HepG2 (cell line): ENCODE measurements at regions not wholly inside any gene's neighbourhood (a gene's known extent, or its start where the extent isn't known, plus 50 kb on each side); places are given as distances from the start of the nearest gene placed in this dataset.

Source experiments
- EZH2 ChIP-seq: conservative IDR thresholded peaks from 2 replicates; pipeline ENCODE4 v1.6.1; 2012; ENCODE audit warnings: mild to moderate bottlenecking, low read depth, low read length, moderate library complexity
- SKIL ChIP-seq: sonication (generic); formaldehyde crosslinking; IDR thresholded peaks from 2 replicates; pipeline ENCODE4 v1.8.0; 2022; ENCODE audit warnings: missing genetic modification reagents, mild to moderate bottlenecking, moderate library complexity, borderline replicate concordance
- ZNF329 ChIP-seq: sonication (generic); formaldehyde crosslinking; IDR thresholded peaks from 2 replicates; pipeline ENCODE4 v1.9.0; 2021; ENCODE audit warnings: low read depth, mild to moderate bottlenecking, missing genetic modification reagents
- ZNF543 ChIP-seq: sonication (generic); formaldehyde crosslinking; IDR thresholded peaks from 2 replicates; pipeline ENCODE4 v1.4.0; 2020; ENCODE audit warnings: mild to moderate bottlenecking, missing genetic modification reagents
- TF ChIP-seq, protein P1 (sequence below): sonication (generic); formaldehyde crosslinking; IDR thresholded peaks from 2 replicates; pipeline ENCODE4 v1.4.0; 2020; ENCODE audit warnings: missing genetic modification reagents

- TF ChIP-seq, protein P1, sequence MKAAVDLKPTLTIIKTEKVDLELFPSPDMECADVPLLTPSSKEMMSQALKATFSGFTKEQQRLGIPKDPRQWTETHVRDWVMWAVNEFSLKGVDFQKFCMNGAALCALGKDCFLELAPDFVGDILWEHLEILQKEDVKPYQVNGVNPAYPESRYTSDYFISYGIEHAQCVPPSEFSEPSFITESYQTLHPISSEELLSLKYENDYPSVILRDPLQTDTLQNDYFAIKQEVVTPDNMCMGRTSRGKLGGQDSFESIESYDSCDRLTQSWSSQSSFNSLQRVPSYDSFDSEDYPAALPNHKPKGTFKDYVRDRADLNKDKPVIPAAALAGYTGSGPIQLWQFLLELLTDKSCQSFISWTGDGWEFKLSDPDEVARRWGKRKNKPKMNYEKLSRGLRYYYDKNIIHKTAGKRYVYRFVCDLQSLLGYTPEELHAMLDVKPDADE (CRISPR knock-in tag): no peak
- no peak for TF ChIP-seq ZNF543 (CRISPR knock-in tag)
- no peak for TF ChIP-seq ZNF329
- no peak for TF ChIP-seq SKIL (CRISPR knock-in tag)
- TF ChIP-seq EZH2: no peak
Observed at GRCh38 chr2:118650327-118650726, 197.1 kb downstream of the EN1 start.
